Fibroblast of pulmonary artery (primary cell): ENCODE measurements at regions not wholly inside any gene's neighbourhood (a gene's known extent, or its start where the extent isn't known, plus 50 kb on each side); places are given as distances from the start of the nearest gene placed in this dataset.

ENCODE experiments used
- DNase-seq: peaks from one replicate; pipeline ENCODE4 v3.0.0-alpha.2; 2010; ENCODE audit warnings: low read depth
- H3K4me3 ChIP-seq: replicated peaks from 2 replicates; pipeline ENCODE4 v1.5.1; 2011; ENCODE audit warnings: low read depth, mild to moderate bottlenecking, control low read depth, low read length, moderate library complexity
- TF ChIP-seq, protein P1 (sequence below): IDR thresholded peaks from 2 replicates; pipeline ENCODE4 v1.5.1; 2011; ENCODE audit warnings: mild to moderate bottlenecking, control low read depth, low read length, inconsistent platforms; ENCODE audit errors: missing control alignments

- H3K4me3 ChIP-seq: no peak overlapping the region
- no peak for DNase-seq
- TF ChIP-seq, protein P1, sequence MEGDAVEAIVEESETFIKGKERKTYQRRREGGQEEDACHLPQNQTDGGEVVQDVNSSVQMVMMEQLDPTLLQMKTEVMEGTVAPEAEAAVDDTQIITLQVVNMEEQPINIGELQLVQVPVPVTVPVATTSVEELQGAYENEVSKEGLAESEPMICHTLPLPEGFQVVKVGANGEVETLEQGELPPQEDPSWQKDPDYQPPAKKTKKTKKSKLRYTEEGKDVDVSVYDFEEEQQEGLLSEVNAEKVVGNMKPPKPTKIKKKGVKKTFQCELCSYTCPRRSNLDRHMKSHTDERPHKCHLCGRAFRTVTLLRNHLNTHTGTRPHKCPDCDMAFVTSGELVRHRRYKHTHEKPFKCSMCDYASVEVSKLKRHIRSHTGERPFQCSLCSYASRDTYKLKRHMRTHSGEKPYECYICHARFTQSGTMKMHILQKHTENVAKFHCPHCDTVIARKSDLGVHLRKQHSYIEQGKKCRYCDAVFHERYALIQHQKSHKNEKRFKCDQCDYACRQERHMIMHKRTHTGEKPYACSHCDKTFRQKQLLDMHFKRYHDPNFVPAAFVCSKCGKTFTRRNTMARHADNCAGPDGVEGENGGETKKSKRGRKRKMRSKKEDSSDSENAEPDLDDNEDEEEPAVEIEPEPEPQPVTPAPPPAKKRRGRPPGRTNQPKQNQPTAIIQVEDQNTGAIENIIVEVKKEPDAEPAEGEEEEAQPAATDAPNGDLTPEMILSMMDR: no peak
These were observed 388.4 kb upstream of the GJE1 start for GRCh38 chr6:141744194-141744925.

DNA sequence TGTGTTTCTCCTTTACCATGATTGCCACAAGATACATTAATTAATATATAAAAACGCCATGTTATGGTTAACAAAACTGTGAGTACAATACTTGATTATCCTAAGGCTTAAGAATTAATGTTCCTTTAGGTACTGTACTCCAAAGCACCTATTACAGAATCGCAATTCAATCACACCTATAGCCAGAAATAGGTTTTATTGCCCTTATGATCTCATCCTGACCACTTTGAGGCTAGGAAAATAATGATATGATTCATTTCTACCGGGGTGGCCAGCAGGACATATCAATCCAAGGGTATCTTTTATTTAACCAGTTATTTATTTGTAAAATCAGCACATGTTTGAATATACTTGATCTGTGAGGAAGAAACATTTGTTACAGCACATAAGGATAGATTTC is 396.6 kb upstream of the GJE1 start:
- TF ChIP-seq, protein P1: no peak
- no peak overlapping the region for H3K4me3 ChIP-seq
- no peak for DNase-seq

DNA sequence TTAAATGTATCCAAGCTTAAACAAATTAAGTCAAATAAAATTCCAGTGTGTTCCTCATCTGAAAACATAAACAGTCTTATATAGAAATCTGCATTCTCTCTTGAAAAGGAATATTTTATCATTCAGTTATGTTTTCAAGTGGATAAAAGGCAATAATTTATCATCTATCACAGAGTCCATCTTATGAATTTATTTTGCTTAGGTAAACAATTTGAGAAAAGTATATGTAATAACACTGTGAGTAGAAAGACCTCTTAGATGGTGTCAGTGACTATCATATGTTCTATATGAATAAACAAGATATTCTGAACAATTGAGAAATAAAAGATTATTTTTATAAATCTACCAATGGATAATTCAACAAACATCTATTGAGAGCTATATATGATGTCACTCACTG is 397.6 kb upstream of the GJE1 start:
- TF ChIP-seq, protein P1: no peak
- no peak for DNase-seq
- no peak overlapping the region for H3K4me3 ChIP-seq

- TF ChIP-seq, protein P1: no peak
- no peak for DNase-seq
- no peak overlapping the region for H3K4me3 ChIP-seq
These were observed 398.5 kb upstream of the GJE1 start for GRCh38 chr6:141734071-141734840.

- H3K4me3 ChIP-seq: no peak overlapping the region
- TF ChIP-seq, protein P1: no peak
- no peak for DNase-seq
These were observed 403.6 kb upstream of the GJE1 start for GRCh38 chr6:141729146-141729545.

DNA sequence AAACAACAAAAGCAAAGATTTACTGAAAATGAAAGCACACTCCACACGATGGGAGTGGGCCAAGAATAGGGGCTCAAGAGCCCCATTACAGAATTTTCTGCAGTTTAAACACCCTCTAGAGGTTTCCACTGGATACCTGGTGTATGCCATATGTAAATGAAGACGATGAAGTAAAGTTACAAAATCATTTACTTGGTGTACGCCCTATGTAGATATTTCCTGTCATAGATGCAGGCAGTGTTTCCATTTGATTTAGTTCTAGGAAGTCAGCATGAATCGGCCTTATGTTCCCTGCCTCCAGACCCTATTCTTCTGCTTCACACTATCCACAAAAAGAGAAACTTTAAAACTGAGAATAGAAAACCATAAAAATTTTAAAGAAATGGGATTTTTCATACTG is 404.4 kb upstream of the GJE1 start:
- TF ChIP-seq, protein P1: no peak
- no peak for DNase-seq
- H3K4me3 ChIP-seq: no peak overlapping the region

DNA sequence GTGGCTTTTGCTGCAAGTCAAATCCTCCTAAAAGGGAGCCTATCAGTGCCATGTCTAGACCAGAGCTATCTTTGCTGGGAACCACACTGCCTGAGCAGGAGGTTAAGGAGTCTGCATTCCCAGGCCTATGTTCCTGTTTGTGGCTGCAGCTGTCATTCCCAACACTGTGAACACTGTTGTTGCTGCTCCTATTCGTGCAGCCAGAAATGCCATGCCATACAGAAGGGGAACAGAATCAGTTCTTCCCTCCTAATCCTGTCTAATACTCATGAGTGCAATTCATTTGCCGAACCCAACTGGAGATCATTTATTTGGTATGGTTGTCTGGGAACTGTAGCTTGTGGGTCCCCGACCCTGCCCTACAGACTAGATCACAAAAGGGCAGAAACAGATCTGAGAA is 406.5 kb upstream of the GJE1 start:
- no peak overlapping the region for H3K4me3 ChIP-seq
- no peak for DNase-seq
- TF ChIP-seq, protein P1: no peak
